ENCODE measurements at regions not wholly inside any gene's neighbourhood (a gene's known extent, or its start where the extent isn't known, plus 50 kb on each side); places are given as distances from the start of the nearest gene placed in this dataset.

GRCh38 chrX:96244955-96245354 is 439.7 kb upstream of the DIAPH2 start:
- Histone ChIP-seq H3K9ac (ENCODE audit: low read depth in 1 of 2, low read length in 2 of 2) (no peak overlapping the region), H3K4me3 (ENCODE audit: low read depth in 1 of 3, low read length in 3 of 3) (no peak overlapping the region), H3K27me3 (ENCODE audit: control insufficient read depth in 4 of 4, insufficient read depth in 4 of 4, low read length in 3 of 4) (peaks cover 0 to 8% (median 0%) of the 10 kb centered on the region in 4 donors), H3K4me1 (ENCODE audit: control insufficient read depth in 4 of 4, insufficient read depth in 4 of 4, low read length in 3 of 4) (no peaks in the 10 kb centered on the region), H3K9me3 (ENCODE audit: control insufficient read depth in 4 of 4, low read length in 3 of 4) (peaks cover 0 to 6% (median 0%) of the 10 kb centered on the region in 4 donors), H3K27ac (ENCODE audit: low read depth in 1 of 2, low read length in 2 of 2) (no peak overlapping the region), H3K36me3 (ENCODE audit: control insufficient read depth in 4 of 4, insufficient read depth in 3 of 4, low read depth in 1 of 4, low read length in 3 of 4) (no peaks in the 10 kb centered on the region)
- WGBS = 70% methylated on average over 3 of the region's 3 CpGs
- no peak for DNase-seq (ENCODE audit: low spot score)
- TF ChIP-seq, protein P1, sequence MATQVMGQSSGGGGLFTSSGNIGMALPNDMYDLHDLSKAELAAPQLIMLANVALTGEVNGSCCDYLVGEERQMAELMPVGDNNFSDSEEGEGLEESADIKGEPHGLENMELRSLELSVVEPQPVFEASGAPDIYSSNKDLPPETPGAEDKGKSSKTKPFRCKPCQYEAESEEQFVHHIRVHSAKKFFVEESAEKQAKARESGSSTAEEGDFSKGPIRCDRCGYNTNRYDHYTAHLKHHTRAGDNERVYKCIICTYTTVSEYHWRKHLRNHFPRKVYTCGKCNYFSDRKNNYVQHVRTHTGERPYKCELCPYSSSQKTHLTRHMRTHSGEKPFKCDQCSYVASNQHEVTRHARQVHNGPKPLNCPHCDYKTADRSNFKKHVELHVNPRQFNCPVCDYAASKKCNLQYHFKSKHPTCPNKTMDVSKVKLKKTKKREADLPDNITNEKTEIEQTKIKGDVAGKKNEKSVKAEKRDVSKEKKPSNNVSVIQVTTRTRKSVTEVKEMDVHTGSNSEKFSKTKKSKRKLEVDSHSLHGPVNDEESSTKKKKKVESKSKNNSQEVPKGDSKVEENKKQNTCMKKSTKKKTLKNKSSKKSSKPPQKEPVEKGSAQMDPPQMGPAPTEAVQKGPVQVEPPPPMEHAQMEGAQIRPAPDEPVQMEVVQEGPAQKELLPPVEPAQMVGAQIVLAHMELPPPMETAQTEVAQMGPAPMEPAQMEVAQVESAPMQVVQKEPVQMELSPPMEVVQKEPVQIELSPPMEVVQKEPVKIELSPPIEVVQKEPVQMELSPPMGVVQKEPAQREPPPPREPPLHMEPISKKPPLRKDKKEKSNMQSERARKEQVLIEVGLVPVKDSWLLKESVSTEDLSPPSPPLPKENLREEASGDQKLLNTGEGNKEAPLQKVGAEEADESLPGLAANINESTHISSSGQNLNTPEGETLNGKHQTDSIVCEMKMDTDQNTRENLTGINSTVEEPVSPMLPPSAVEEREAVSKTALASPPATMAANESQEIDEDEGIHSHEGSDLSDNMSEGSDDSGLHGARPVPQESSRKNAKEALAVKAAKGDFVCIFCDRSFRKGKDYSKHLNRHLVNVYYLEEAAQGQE (IDR thresholded peaks at IDR 0.05) = no peak
- TF ChIP-seq ATF3 (IDR thresholded peaks at IDR 0.05) = no peak
- TF ChIP-seq GABPA (IDR thresholded peaks at IDR 0.05 in 1 of 2, conservative IDR thresholded peaks at IDR 0.05 in 1 of 2) = no peak
- TF ChIP-seq YY1 (IDR thresholded peaks at IDR 0.05) = no peak
- no peak for TF ChIP-seq FOXA2 (IDR thresholded peaks at IDR 0.05)
- TF ChIP-seq HNF4A (conservative IDR thresholded peaks at IDR 0.05) = no peak
- no peak for TF ChIP-seq TAF1 (conservative IDR thresholded peaks at IDR 0.05)
- no peak for TF ChIP-seq SP1 (IDR thresholded peaks at IDR 0.05)
- TF ChIP-seq FOXA1 (IDR thresholded peaks at IDR 0.05) = no peak
- TF ChIP-seq, protein P2, sequence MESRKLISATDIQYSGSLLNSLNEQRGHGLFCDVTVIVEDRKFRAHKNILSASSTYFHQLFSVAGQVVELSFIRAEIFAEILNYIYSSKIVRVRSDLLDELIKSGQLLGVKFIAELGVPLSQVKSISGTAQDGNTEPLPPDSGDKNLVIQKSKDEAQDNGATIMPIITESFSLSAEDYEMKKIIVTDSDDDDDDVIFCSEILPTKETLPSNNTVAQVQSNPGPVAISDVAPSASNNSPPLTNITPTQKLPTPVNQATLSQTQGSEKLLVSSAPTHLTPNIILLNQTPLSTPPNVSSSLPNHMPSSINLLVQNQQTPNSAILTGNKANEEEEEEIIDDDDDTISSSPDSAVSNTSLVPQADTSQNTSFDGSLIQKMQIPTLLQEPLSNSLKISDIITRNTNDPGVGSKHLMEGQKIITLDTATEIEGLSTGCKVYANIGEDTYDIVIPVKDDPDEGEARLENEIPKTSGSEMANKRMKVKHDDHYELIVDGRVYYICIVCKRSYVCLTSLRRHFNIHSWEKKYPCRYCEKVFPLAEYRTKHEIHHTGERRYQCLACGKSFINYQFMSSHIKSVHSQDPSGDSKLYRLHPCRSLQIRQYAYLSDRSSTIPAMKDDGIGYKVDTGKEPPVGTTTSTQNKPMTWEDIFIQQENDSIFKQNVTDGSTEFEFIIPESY (IDR thresholded peaks at IDR 0.05) = no peak
- no peak for TF ChIP-seq RXRA (IDR thresholded peaks at IDR 0.05)
- TF ChIP-seq, protein P3, sequence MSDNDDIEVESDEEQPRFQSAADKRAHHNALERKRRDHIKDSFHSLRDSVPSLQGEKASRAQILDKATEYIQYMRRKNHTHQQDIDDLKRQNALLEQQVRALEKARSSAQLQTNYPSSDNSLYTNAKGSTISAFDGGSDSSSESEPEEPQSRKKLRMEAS (IDR thresholded peaks at IDR 0.05) = no peak
- TF ChIP-seq RAD21 (IDR thresholded peaks at IDR 0.05) = no peak
- TF ChIP-seq EGR1 (IDR thresholded peaks at IDR 0.05; ENCODE audit: low read depth in 2 of 2) = no peak
- no peak for TF ChIP-seq CTCF (IDR thresholded peaks at IDR 0.05; ENCODE audit: low read depth, low read length, missing input control)
- no peak for TF ChIP-seq HNF4G (IDR thresholded peaks at IDR 0.05)
- no peak for TF ChIP-seq NR2F2 (IDR thresholded peaks at IDR 0.05)
- TF ChIP-seq JUND (IDR thresholded peaks at IDR 0.05) = no peak
